NCI-H1105 treated with DMSO at 0.1 percent for 48 hours (cell line): ENCODE measurements at regions not wholly inside any gene's neighbourhood (a gene's known extent, or its start where the extent isn't known, plus 50 kb on each side); places are given as distances from the start of the nearest gene placed in this dataset.

ENCODE experiments used
- DNase-seq: peaks from one replicate; lab custom pipeline; 2025; lab: John Stamatoyannopoulos, UW

- DNase-seq: no peak
Measured at GRCh38 chr5:133905424-133905823, 63.0 kb downstream of the C5orf15 start.

- DNase-seq: no peak
Measured at GRCh38 chr5:133904641-133905040, 63.8 kb downstream of the C5orf15 start.

GRCh38 chr5:133902511-133903118 lies 65.8 kb downstream of the C5orf15 start:
- no peak for DNase-seq

- no peak for DNase-seq
Measured at GRCh38 chr5:133900534-133901270, 67.7 kb downstream of the C5orf15 start.

- DNase-seq: no peak
Measured at GRCh38 chr5:133899506-133899905, 68.9 kb downstream of the C5orf15 start.

GRCh38 chr5:133898440-133898839 lies 70.0 kb downstream of the C5orf15 start:
- no peak for DNase-seq

GRCh38 chr5:133897431-133897830 lies 71.0 kb downstream of the C5orf15 start:
- no peak for DNase-seq

GRCh38 chr5:133896873-133897272 lies 71.6 kb downstream of the C5orf15 start:
- DNase-seq: no peak

GRCh38 chr5:133895979-133896845 lies 72.2 kb downstream of the C5orf15 start:
- no peak for DNase-seq

- no peak for DNase-seq
Measured at GRCh38 chr5:133894143-133894542, 74.3 kb downstream of the C5orf15 start.

- no peak for DNase-seq
Measured at GRCh38 chr5:133892774-133893173, 75.7 kb downstream of the C5orf15 start.

- DNase-seq: no peak
Measured at GRCh38 chr5:133892306-133892705, 76.1 kb downstream of the C5orf15 start.

GRCh38 chr5:133891390-133891789 lies 77.0 kb downstream of the C5orf15 start:
- no peak for DNase-seq

GRCh38 chr5:133890776-133891280 lies 77.6 kb downstream of the C5orf15 start:
- no peak for DNase-seq

GRCh38 chr5:133890314-133890713 lies 78.1 kb downstream of the C5orf15 start:
- DNase-seq: no peak

- DNase-seq: no peak
Measured at GRCh38 chr5:133889271-133889905, 79.0 kb downstream of the C5orf15 start.

GRCh38 chr5:133888625-133888991 lies 79.8 kb downstream of the C5orf15 start:
- DNase-seq: no peak

GRCh38 chr5:133885566-133885965 lies 82.9 kb downstream of the C5orf15 start:
- no peak for DNase-seq

GRCh38 chr5:133884569-133885311 lies 83.7 kb downstream of the C5orf15 start:
- no peak for DNase-seq

GRCh38 chr5:133883916-133884315 lies 84.5 kb downstream of the C5orf15 start:
- no peak for DNase-seq

- no peak for DNase-seq
Measured at GRCh38 chr5:133882846-133883245, 85.6 kb downstream of the C5orf15 start.

- no peak for DNase-seq
Measured at GRCh38 chr5:133882389-133882695, 86.1 kb downstream of the C5orf15 start.
